GM12891 (cell line): ENCODE measurements at regions not wholly inside any gene's neighbourhood (a gene's known extent, or its start where the extent isn't known, plus 50 kb on each side); places are given as distances from the start of the nearest gene placed in this dataset.
"Not testable (repeated sequence)": the region's sequence is repeated elsewhere in the genome, so short reads cannot be mapped to it uniquely, and the experiment has no call there.

Experiments
- PAX5 ChIP-seq: IDR thresholded peaks from 2 replicates; pipeline ENCODE4 v1.6.1; 2011; ENCODE audit warnings: low read length, moderate library complexity, mild to moderate bottlenecking; ENCODE audit not compliant: insufficient read depth, severe bottlenecking
- POLR2A ChIP-seq: IDR thresholded peaks from 2 replicates; pipeline ENCODE4 v1.6.1; 2011; ENCODE audit warnings: low read depth, low read length, control low read depth
- POLR2AphosphoS5 ChIP-seq: IDR thresholded peaks from 2 replicates; pipeline ENCODE4 v1.6.1; 2011; ENCODE audit warnings: low read depth, low read length, control low read depth
- SPI1 ChIP-seq: IDR thresholded peaks from 2 replicates; pipeline ENCODE4 v1.6.1; 2011; ENCODE audit warnings: low read depth, low read length, control low read depth
- TAF1 ChIP-seq: IDR thresholded peaks from 2 replicates; pipeline ENCODE4 v1.6.1; 2011; ENCODE audit warnings: low read depth, low read length, control low read depth

- not testable (repeated sequence) for TF ChIP-seq POLR2AphosphoS5, POLR2A, TAF1, PAX5, SPI1
Observed at GRCh38 chr21:36231444-36231843, 74.8 kb downstream of the DOP1B start.
